ENCODE measurements at regions not wholly inside any gene's neighbourhood (a gene's known extent, or its start where the extent isn't known, plus 50 kb on each side); places are given as distances from the start of the nearest gene placed in this dataset.

DNA sequence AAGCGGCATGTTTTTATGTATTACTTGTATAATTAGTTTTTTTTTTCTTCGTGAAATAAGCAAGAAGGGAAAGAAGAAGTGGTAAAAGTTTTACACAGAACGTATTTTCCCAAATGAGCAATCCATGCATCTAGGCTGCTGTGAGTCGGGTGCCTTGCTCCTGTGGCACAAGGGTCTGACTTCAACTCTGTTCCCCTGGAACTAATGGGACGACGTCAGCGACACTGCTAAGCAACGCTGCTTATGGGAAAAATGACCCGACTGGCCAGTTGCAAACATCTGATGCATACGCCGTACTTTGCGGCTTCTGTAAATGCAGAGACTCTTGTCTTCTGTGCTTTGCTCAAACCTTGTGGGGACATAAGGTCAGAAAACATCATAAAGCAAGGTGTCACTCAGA is 66.3 kb downstream of the MPP7 start:
- TF ChIP-seq, protein P1, sequence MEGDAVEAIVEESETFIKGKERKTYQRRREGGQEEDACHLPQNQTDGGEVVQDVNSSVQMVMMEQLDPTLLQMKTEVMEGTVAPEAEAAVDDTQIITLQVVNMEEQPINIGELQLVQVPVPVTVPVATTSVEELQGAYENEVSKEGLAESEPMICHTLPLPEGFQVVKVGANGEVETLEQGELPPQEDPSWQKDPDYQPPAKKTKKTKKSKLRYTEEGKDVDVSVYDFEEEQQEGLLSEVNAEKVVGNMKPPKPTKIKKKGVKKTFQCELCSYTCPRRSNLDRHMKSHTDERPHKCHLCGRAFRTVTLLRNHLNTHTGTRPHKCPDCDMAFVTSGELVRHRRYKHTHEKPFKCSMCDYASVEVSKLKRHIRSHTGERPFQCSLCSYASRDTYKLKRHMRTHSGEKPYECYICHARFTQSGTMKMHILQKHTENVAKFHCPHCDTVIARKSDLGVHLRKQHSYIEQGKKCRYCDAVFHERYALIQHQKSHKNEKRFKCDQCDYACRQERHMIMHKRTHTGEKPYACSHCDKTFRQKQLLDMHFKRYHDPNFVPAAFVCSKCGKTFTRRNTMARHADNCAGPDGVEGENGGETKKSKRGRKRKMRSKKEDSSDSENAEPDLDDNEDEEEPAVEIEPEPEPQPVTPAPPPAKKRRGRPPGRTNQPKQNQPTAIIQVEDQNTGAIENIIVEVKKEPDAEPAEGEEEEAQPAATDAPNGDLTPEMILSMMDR (conservative IDR thresholded peaks at IDR 0.05 in 1 of 2, IDR thresholded peaks at IDR 0.05 in 1 of 2; ENCODE audit: low read depth in 1 of 2, low read length in 2 of 2) = no peak
- TF ChIP-seq EZH2 (IDR thresholded peaks at IDR 0.05; ENCODE audit: low read length, missing control alignments) = no peak
